A549 (cell line): ENCODE measurements at regions not wholly inside any gene's neighbourhood (a gene's known extent, or its start where the extent isn't known, plus 50 kb on each side); places are given as distances from the start of the nearest gene placed in this dataset.

ENCODE experiments used
- ATAC-seq, 2 experiments: fragments of 200-7000 bp in 1 of 2; fragments of >200 bp in 1 of 2; cut with Nextera tagmentation in 1 of 2; cut with Tn5 transposase in 1 of 2; 3 replicates each; pipeline versions ENCODE4 v1.8.0 to v1.9.1; 2018 to 2020; ENCODE audit warnings: mild to moderate bottlenecking in 1 of 2, moderate library complexity in 1 of 2
- CTCF ChIA-PET: fragments of 300-600 bp; sonication (Branson Sonifier 250); formaldehyde crosslinking; extraction: SDS; loops from one replicate; lab custom pipeline; 2021; ENCODE audit warnings: antibody characterized with exemption, inconsistent platforms; lab: Yijun Ruan, JAX
- POLR2A ChIA-PET: fragments of 350-600 bp; formaldehyde crosslinking; extraction: SDS; loops from one replicate; lab custom pipeline; 2021; ENCODE audit warnings: antibody characterized with exemption, inconsistent platforms; lab: Yijun Ruan, JAX
- DNase-seq, 2 experiments: peaks; one replicate each; pipeline versions ENCODE4 v3.0.0 to v3.0.0-alpha.2; 2011 to 2016; ENCODE audit warnings: low read depth in 1 of 2, low spot score in 1 of 2
- FAIRE-seq: peaks from 2 replicates; lab custom pipeline; 2011; peaks lifted over from hg19 to GRCh38; lab: Jason Lieb, UNC
- H3K27ac ChIP-seq, 2 experiments: fragments of >200 bp; sonication (Bioruptor Twin); formaldehyde crosslinking; 3 replicates each; pipeline ENCODE4 v1.5.1; 2016 to 2017
- H3K4me1 ChIP-seq: fragments of >200 bp; sonication (Bioruptor Twin); formaldehyde crosslinking; 3 replicates; pipeline ENCODE4 v1.6.1; 2016
- H3K4me2 ChIP-seq: fragments of >200 bp; sonication (Bioruptor Twin); formaldehyde crosslinking; 3 replicates; pipeline ENCODE4 v1.6.1; 2016
- H3K4me3 ChIP-seq: fragments of >200 bp; sonication (Bioruptor Twin); formaldehyde crosslinking; 3 replicates; pipeline ENCODE4 v1.5.1; 2016
- H3K9me3 ChIP-seq: fragments of >200 bp; sonication (Bioruptor Twin); formaldehyde crosslinking; 3 replicates; pipeline ENCODE4 v1.6.1; 2016
- BCL3 ChIP-seq: fragments of >200 bp; sonication (Bioruptor Twin); formaldehyde crosslinking; IDR thresholded peaks from 3 replicates; pipeline ENCODE4 v1.6.1; 2016
- CBX2 ChIP-seq: fragments of 200-600 bp; sonication (generic); IDR thresholded peaks from 2 replicates; pipeline ENCODE4 v1.6.1; 2016; ENCODE audit warnings: low read depth, mild to moderate bottlenecking, borderline replicate concordance
- CBX8 ChIP-seq: fragments of 200-600 bp; sonication (generic); IDR thresholded peaks from 2 replicates; pipeline ENCODE4 v1.6.1; 2016
- CHD2 ChIP-seq: fragments of 150-350 bp; IDR thresholded peaks from 2 replicates; pipeline ENCODE4 v1.6.1; 2014; ENCODE audit warnings: low read length; ENCODE audit not compliant: partially characterized antibody
- CTCF ChIP-seq: fragments of >200 bp; sonication (Bioruptor Twin); formaldehyde crosslinking; IDR thresholded peaks from 3 replicates; pipeline ENCODE4 v1.5.1; 2016
- EHF ChIP-seq: fragments of 250-450 bp; sonication (Bioruptor Pico); IDR thresholded peaks from 2 replicates; pipeline ENCODE4 v1.5.0; 2020; ENCODE audit warnings: mild to moderate bottlenecking
- EHMT2 ChIP-seq: fragments of 200-600 bp; sonication (generic); IDR thresholded peaks from 2 replicates; pipeline ENCODE4 v1.6.1; 2016; ENCODE audit warnings: antibody characterized with exemption, low read depth, mild to moderate bottlenecking, moderate library complexity
- FOSL2 ChIP-seq, 2 experiments: fragments of 450-650 bp in 1 of 2; fragments of >200 bp in 1 of 2; sonication (Bioruptor Twin) in 1 of 2; formaldehyde crosslinking; IDR thresholded peaks; 2 replicates each; pipeline versions ENCODE4 v1.5.0 to v1.6.1; 2016 to 2020; ENCODE audit warnings: mild to moderate bottlenecking in 1 of 2, moderate library complexity in 1 of 2
- FOXS1 ChIP-seq: fragments of 250-450 bp; sonication (Bioruptor Pico); IDR thresholded peaks from 2 replicates; pipeline ENCODE4 v1.5.0; 2020; ENCODE audit warnings: mild to moderate bottlenecking, moderate library complexity
- GATA3 ChIP-seq: IDR thresholded peaks from 2 replicates; pipeline ENCODE4 v1.6.1; 2012; ENCODE audit warnings: borderline replicate concordance
- HDAC2 ChIP-seq: fragments of 200-600 bp; sonication (generic); IDR thresholded peaks from 2 replicates; pipeline ENCODE4 v1.6.1; 2016
- HEYL ChIP-seq: fragments of 250-450 bp; sonication (Bioruptor Pico); IDR thresholded peaks from 2 replicates; pipeline ENCODE4 v1.8.0; 2021; ENCODE audit warnings: mild to moderate bottlenecking, moderate library complexity
- HOXB5 ChIP-seq: fragments of 250-450 bp; sonication (Bioruptor Pico); IDR thresholded peaks from 2 replicates; pipeline ENCODE4 v1.5.0; 2020; ENCODE audit warnings: mild to moderate bottlenecking, moderate library complexity
- KDM1A ChIP-seq: fragments of 200-600 bp; sonication (generic); IDR thresholded peaks from 2 replicates; pipeline ENCODE4 v1.6.1; 2016; ENCODE audit warnings: low read depth, mild to moderate bottlenecking
- KDM5A ChIP-seq: fragments of 200-600 bp; sonication (generic); IDR thresholded peaks from 2 replicates; pipeline ENCODE4 v1.6.1; 2016; ENCODE audit warnings: antibody characterized with exemption, mild to moderate bottlenecking
- MAFK ChIP-seq: fragments of 450-650 bp; IDR thresholded peaks from 2 replicates; pipeline ENCODE4 v1.6.1; 2014; ENCODE audit not compliant: partially characterized antibody
- MAX ChIP-seq: IDR thresholded peaks from 2 replicates; pipeline ENCODE4 v1.6.1; 2012
- MAZ ChIP-seq: fragments of 150-350 bp; IDR thresholded peaks from 2 replicates; pipeline ENCODE4 v1.6.1; 2014; ENCODE audit warnings: antibody characterized with exemption, low read depth, low read length, borderline replicate concordance
- PHF8 ChIP-seq: fragments of 200-600 bp; sonication (generic); IDR thresholded peaks from 2 replicates; pipeline ENCODE4 v1.6.1; 2016; ENCODE audit warnings: low read depth, mild to moderate bottlenecking, antibody characterized with exemption, moderate library complexity, borderline replicate concordance
- POLR2A ChIP-seq: IDR thresholded peaks from 2 replicates; pipeline ENCODE4 v1.6.1; 2012; ENCODE audit warnings: mild to moderate bottlenecking, low read length
- RAD21 ChIP-seq, 2 experiments: fragments of >200 bp in 1 of 2; sonication (Bioruptor Twin) in 1 of 2; formaldehyde crosslinking in 1 of 2; IDR thresholded peaks in 1 of 2; conservative IDR thresholded peaks in 1 of 2; 2 replicates in 1 of 2; 3 replicates in 1 of 2; pipeline ENCODE4 v1.6.1; 2012 to 2018; ENCODE audit warnings: inconsistent platforms in 1 of 2
- RNF2 ChIP-seq: fragments of 200-600 bp; sonication (generic); IDR thresholded peaks from 2 replicates; pipeline ENCODE4 v1.6.1; 2016; ENCODE audit warnings: low read depth, mild to moderate bottlenecking, antibody characterized with exemption, moderate library complexity, borderline replicate concordance
- SREBF2 ChIP-seq: fragments of 450-650 bp; IDR thresholded peaks from 2 replicates; pipeline ENCODE4 v1.6.1; 2014; ENCODE audit warnings: mild to moderate bottlenecking, moderate library complexity
- ZC3H11A ChIP-seq: fragments of 450-650 bp; IDR thresholded peaks from 2 replicates; pipeline ENCODE4 v1.6.1; 2014; ENCODE audit warnings: antibody characterized with exemption, mild to moderate bottlenecking
- ZFP36 ChIP-seq: fragments of 450-650 bp; IDR thresholded peaks from 2 replicates; pipeline ENCODE4 v1.6.1; 2014; ENCODE audit warnings: borderline replicate concordance; ENCODE audit not compliant: partially characterized antibody
- ZSCAN20 ChIP-seq: fragments of 250-450 bp; sonication (Bioruptor Pico); IDR thresholded peaks from 2 replicates; pipeline ENCODE4 v1.8.0; 2022; ENCODE audit warnings: mild to moderate bottlenecking, moderate library complexity
- WGBS: methylation state at CpG from one replicate; pipeline ENCODE4 v1.1.6; 2017; ENCODE audit errors: missing lambda C conversion rate; 5-methylcytosine and 5-hydroxymethylcytosine counted together

GRCh38 chr16:65619606-65620005, 497.7 kb upstream of the CDH11 start:
- FAIRE-seq: no peak
- TF ChIP-seq PHF8 (no peak), CHD2 (no peak), MAZ (no peak), CTCF (no peak), EHMT2 (no peak), ZSCAN20 (CRISPR knock-in tag) (no peak), SREBF2 (no peak), RNF2 (no peak), HEYL (CRISPR knock-in tag) (no peak)
- POLR2A ChIA-PET: no interaction called here
- Histone ChIP-seq H3K4me2 (no peak overlapping the region), H3K27ac (no peak overlapping the region), H3K4me3 (no peak overlapping the region), H3K9me3 (no peaks in the 10 kb centered on the region), H3K4me1 (no peaks in the 10 kb centered on the region)
- no peak for DNase-seq
- WGBS: under 1% methylated on average over 3 of the region's 3 CpGs
- no peak for ATAC-seq
- CTCF ChIA-PET: no interaction called here

GRCh38 chr16:65618931-65619330, 497.1 kb upstream of the CDH11 start:
- Histone ChIP-seq H3K4me3 (no peak overlapping the region), H3K4me1 (no peaks in the 10 kb centered on the region), H3K4me2 (no peak overlapping the region), H3K9me3 (no peaks in the 10 kb centered on the region), H3K27ac (no peak overlapping the region)
- ChIA-PET POLR2A (no interaction called here), CTCF (no interaction called here)
- 3% methylated on average over 1 of the region's 1 CpG for WGBS
- DNase-seq (no peak), ATAC-seq (no peak), FAIRE-seq (no peak)
- TF ChIP-seq MAX (no peak), CBX8 (no peak), FOXS1 (CRISPR knock-in tag) (no peak), POLR2A (no peak), FOSL2 (IDR thresholded peaks at IDR 0.05) (no peak), FOSL2 (CRISPR knock-in tag; IDR thresholded peaks at IDR 0.05) (no peak), ZC3H11A (no peak), ZFP36 (no peak), GATA3 (no peak), CBX2 (no peak), EHF (no peak), SREBF2 (no peak), PHF8 (no peak)

- Histone ChIP-seq H3K9me3 (no peaks in the 10 kb centered on the region), H3K4me2 (no peak overlapping the region), H3K27ac (no peak overlapping the region)
- CTCF ChIA-PET: no interaction called here
- no peak for ATAC-seq
- WGBS: 0% methylated on average over 2 of the region's 2 CpGs
- POLR2A ChIA-PET: no interaction called here
- DNase-seq: no peak
- TF ChIP-seq HOXB5 (CRISPR knock-in tag) (no peak), CBX8 (no peak), SREBF2 (no peak), POLR2A (no peak), KDM1A (no peak), RAD21 (conservative IDR thresholded peaks at IDR 0.05 in 1 of 2, IDR thresholded peaks at IDR 0.05 in 1 of 2) (no peak), KDM5A (no peak), ZSCAN20 (CRISPR knock-in tag) (no peak), HDAC2 (no peak), BCL3 (no peak), ZFP36 (no peak), FOSL2 (IDR thresholded peaks at IDR 0.05) (no peak), FOSL2 (CRISPR knock-in tag; IDR thresholded peaks at IDR 0.05) (no peak), MAFK (no peak)
- TF ChIP-seq, all 56 proteins: peak for 0
- Histone ChIP-seq H3K4me3 (no peak overlapping the region), H3K4me1 (no peaks in the 10 kb centered on the region)
- FAIRE-seq: no peak
Measured at GRCh38 chr16:65618333-65618732, 496.5 kb upstream of the CDH11 start.
